Cardiac fibroblast (primary cell): ENCODE measurements at regions not wholly inside any gene's neighbourhood (a gene's known extent, or its start where the extent isn't known, plus 50 kb on each side); places are given as distances from the start of the nearest gene placed in this dataset.
A peak's percentile ranks its signal among the peaks of the same experiment; 100 is the strongest.

ENCODE experiments used
- DNase-seq, 2 donors: peaks; one replicate each; pipeline versions ENCODE4 v3.0.0 to v3.0.0-alpha.2; 2010; ENCODE audit warnings: low read depth in 2 of 2
- H3K4me3 ChIP-seq, 2 donors: replicated peaks in 1 of 2; 1 replicate in 1 of 2; 2 replicates in 1 of 2; pipeline ENCODE4 v1.5.1; 2011; ENCODE audit warnings: low read depth in 2 of 2, low read length in 2 of 2, mild to moderate bottlenecking in 2 of 2, moderate library complexity in 1 of 2
- CTCF ChIP-seq: IDR thresholded peaks from one replicate; pipeline ENCODE4 v1.5.1; 2011; ENCODE audit warnings: low read depth, mild to moderate bottlenecking, low read length, inconsistent platforms

- TF ChIP-seq CTCF: no peak
- no peak for DNase-seq
- no peak overlapping the region for H3K4me3 ChIP-seq
Observed at GRCh38 chr10:109386101-109386500, 537.2 kb downstream of the XPNPEP1 start.

GRCh38 chr10:109379186-109379585 is 544.1 kb downstream of the XPNPEP1 start:
- H3K4me3 ChIP-seq: no peak overlapping the region
- TF ChIP-seq CTCF: no peak
- DNase-seq: no peak

- H3K4me3 ChIP-seq: no peak overlapping the region
- DNase-seq: peak; percentile 0 to 69
- no peak for TF ChIP-seq CTCF
Observed at GRCh38 chr10:109374215-109374614, 549.1 kb downstream of the XPNPEP1 start.

- no peak for DNase-seq
- H3K4me3 ChIP-seq: no peak overlapping the region
- no peak for TF ChIP-seq CTCF
Observed at GRCh38 chr10:109359316-109359715, 564.0 kb downstream of the XPNPEP1 start.

GRCh38 chr10:109358325-109358724 is 565.0 kb downstream of the XPNPEP1 start:
- DNase-seq: no peak
- no peak overlapping the region for H3K4me3 ChIP-seq
- TF ChIP-seq CTCF: no peak

GRCh38 chr10:109348324-109348723 is 575.0 kb downstream of the XPNPEP1 start:
- no peak overlapping the region for H3K4me3 ChIP-seq
- DNase-seq: no peak
- no peak for TF ChIP-seq CTCF

- H3K4me3 ChIP-seq: no peak overlapping the region
- DNase-seq: peak in 1 of 2 donors; percentile 28
- no peak for TF ChIP-seq CTCF
Observed at GRCh38 chr10:109343293-109343692, 580.0 kb downstream of the XPNPEP1 start.
